OCI-LY1 (cell line): ENCODE measurements at regions not wholly inside any gene's neighbourhood (a gene's known extent, or its start where the extent isn't known, plus 50 kb on each side); places are given as distances from the start of the nearest gene placed in this dataset.

Source experiments
- CTCF ChIP-seq: fragments of 200-600 bp; sonication (generic), shearing (Covaris generic); IDR thresholded peaks from 2 replicates; pipeline ENCODE4 v1.5.1; 2017; ENCODE audit warnings: mild to moderate bottlenecking, antibody characterized with exemption, low read length, moderate library complexity, mixed read lengths
- EZH2 ChIP-seq: fragments of 200-600 bp; sonication (generic), shearing (Covaris generic); IDR thresholded peaks from 2 replicates; pipeline ENCODE4 v1.8.0; 2017; ENCODE audit warnings: borderline replicate concordance, mixed run types, mild to moderate bottlenecking, antibody characterized with exemption, low read length, moderate library complexity, mixed read lengths

- TF ChIP-seq CTCF (no peak), EZH2 (no peak)
These were observed 71.2 kb upstream of the IQSEC1 start for GRCh38 chr3:13144163-13145023.
